Right lobe of liver (tissue), 4 donors: ENCODE measurements at regions not wholly inside any gene's neighbourhood (a gene's known extent, or its start where the extent isn't known, plus 50 kb on each side); places are given as distances from the start of the nearest gene placed in this dataset.

Source experiments
- POLR2A ChIP-seq: fragments of 450-650 bp; IDR thresholded peaks from one replicate; pipeline ENCODE4 v1.6.1; 2017; ENCODE audit warnings: antibody characterized with exemption, mild to moderate bottlenecking
- TF ChIP-seq, protein P1 (sequence below), 4 donors: fragments of 200-600 bp in 3 of 4; fragments of 450-650 bp in 1 of 4; IDR thresholded peaks; one replicate each; pipeline versions ENCODE4 v1.5.1 to v1.8.0; 2016 to 2022; ENCODE audit warnings: antibody characterized with exemption in 4 of 4, mild to moderate bottlenecking in 2 of 4
- donor health status: DM: no; HTN: no; CAD: no.
- donor health status: DM: no; HTN: no; CAD: no.
- donor health status: DM: no; HTN: yes; CAD: no.

DNA sequence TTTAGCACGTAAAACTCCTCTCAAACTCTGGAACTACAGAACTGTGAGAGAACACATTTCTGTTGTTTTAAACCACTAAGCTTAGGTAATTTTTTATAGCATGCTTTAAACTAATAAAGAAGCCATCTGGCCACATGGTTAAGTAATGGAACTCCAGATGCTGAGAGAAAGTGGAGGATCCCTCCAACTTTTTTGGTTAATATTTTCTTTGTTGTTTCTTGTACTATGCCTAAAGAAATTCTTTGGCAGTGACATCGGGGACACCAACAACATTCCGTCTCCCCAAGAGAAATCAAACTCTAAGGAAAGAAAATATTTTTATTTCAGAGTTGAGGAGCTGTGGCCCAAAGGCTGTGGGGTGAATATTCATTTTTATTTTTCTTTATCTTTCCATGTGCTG lies 734.8 kb upstream of the CDH9 start:
- TF ChIP-seq, protein P1, sequence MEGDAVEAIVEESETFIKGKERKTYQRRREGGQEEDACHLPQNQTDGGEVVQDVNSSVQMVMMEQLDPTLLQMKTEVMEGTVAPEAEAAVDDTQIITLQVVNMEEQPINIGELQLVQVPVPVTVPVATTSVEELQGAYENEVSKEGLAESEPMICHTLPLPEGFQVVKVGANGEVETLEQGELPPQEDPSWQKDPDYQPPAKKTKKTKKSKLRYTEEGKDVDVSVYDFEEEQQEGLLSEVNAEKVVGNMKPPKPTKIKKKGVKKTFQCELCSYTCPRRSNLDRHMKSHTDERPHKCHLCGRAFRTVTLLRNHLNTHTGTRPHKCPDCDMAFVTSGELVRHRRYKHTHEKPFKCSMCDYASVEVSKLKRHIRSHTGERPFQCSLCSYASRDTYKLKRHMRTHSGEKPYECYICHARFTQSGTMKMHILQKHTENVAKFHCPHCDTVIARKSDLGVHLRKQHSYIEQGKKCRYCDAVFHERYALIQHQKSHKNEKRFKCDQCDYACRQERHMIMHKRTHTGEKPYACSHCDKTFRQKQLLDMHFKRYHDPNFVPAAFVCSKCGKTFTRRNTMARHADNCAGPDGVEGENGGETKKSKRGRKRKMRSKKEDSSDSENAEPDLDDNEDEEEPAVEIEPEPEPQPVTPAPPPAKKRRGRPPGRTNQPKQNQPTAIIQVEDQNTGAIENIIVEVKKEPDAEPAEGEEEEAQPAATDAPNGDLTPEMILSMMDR (IDR thresholded peaks at IDR 0.05), result no peak
- TF ChIP-seq POLR2A, result no peak
